B cell (primary cell): ENCODE measurements at regions not wholly inside any gene's neighbourhood (a gene's known extent, or its start where the extent isn't known, plus 50 kb on each side); places are given as distances from the start of the nearest gene placed in this dataset.
"Not testable (repeated sequence)": the region's sequence is repeated elsewhere in the genome, so short reads cannot be mapped to it uniquely, and the experiment has no call there.

Source experiments
- ATAC-seq: fragments of 200-7000 bp; cut with Tn5 transposase; one replicate; pipeline ENCODE4 v1.10.0; 2021; ENCODE audit warnings: low read depth, mild to moderate bottlenecking, moderate number of reproducible peaks, moderate library complexity
- CTCF ChIA-PET: fragments of 350-600 bp; sonication (Branson Sonifier 250); formaldehyde crosslinking; loops from one replicate; lab custom pipeline; 2021; ENCODE audit warnings: antibody characterized with exemption, inconsistent platforms; lab: Charles Lee
- POLR2A ChIA-PET: fragments of 350-600 bp; sonication (Branson Sonifier 250); formaldehyde crosslinking; loops from one replicate; lab custom pipeline; 2021; ENCODE audit warnings: antibody characterized with exemption; lab: Charles Lee
- DNase-seq: peaks from one replicate; pipeline ENCODE4 v3.0.0; 2013
- H2AFZ ChIP-seq: 2 replicates; pipeline ENCODE4 v1.6.1; 2012; ENCODE audit warnings: mild to moderate bottlenecking, low read depth, low read length; ENCODE audit not compliant: insufficient read depth, poor library complexity, severe bottlenecking
- H3K27ac ChIP-seq, 2 donors: 1 replicate in 1 of 2; 2 replicates in 1 of 2; pipeline ENCODE4 v1.5.1; 2012 to 2013; ENCODE audit warnings: low read length in 2 of 2, mild to moderate bottlenecking in 2 of 2, moderate library complexity in 1 of 2
- H3K27me3 ChIP-seq, 4 experiments: fragments of 200-600 bp in 1 of 4; sonication (generic) in 1 of 4; replicated peaks in 1 of 4; 1 replicate in 2 of 4; 2 replicates in 2 of 4; pipeline versions ENCODE4 v1.6.1 to v1.7.0; 2013 to 2016; ENCODE audit warnings: low read length in 3 of 4, mild to moderate bottlenecking in 2 of 4, mixed read lengths in 1 of 4, moderate library complexity in 1 of 4; ENCODE audit not compliant: insufficient read depth in 4 of 4, control insufficient read depth in 3 of 4; ENCODE audit errors: control extremely low read depth in 1 of 4
- H3K36me3 ChIP-seq, 2 experiments: replicated peaks in 1 of 2; 1 replicate in 1 of 2; 2 replicates in 1 of 2; pipeline versions ENCODE4 v1.6.1 to v1.7.1; 2013; ENCODE audit warnings: low read length in 1 of 2; ENCODE audit not compliant: insufficient read depth in 2 of 2, control insufficient read depth in 1 of 2; ENCODE audit errors: control extremely low read depth in 1 of 2, extremely low read depth in 1 of 2
- H3K4me1 ChIP-seq, 2 donors: fragments of 200-600 bp in 1 of 2; sonication (generic) in 1 of 2; 1 replicate in 1 of 2; 2 replicates in 1 of 2; pipeline versions ENCODE4 v1.5.1 to v1.6.1; 2013 to 2017; ENCODE audit warnings: low read length in 2 of 2; ENCODE audit not compliant: control insufficient read depth in 2 of 2, insufficient read depth in 2 of 2
- H3K4me2 ChIP-seq: replicated peaks from 2 replicates; pipeline ENCODE3; 2012; ENCODE audit warnings: mild to moderate bottlenecking, low read depth, low read length; ENCODE audit not compliant: poor library complexity, severe bottlenecking
- H3K4me3 ChIP-seq, 5 experiments: fragments of 200-600 bp in 1 of 5; sonication (generic) in 1 of 5; 1 replicate in 3 of 5; 2 replicates in 2 of 5; pipeline versions ENCODE4 v1.5.1 to v1.7.0; 2011 to 2016; ENCODE audit warnings: low read length in 4 of 5, mild to moderate bottlenecking in 4 of 5, low read depth in 2 of 5, control low read depth in 1 of 5, moderate library complexity in 1 of 5; ENCODE audit not compliant: insufficient read depth in 1 of 5; ENCODE audit errors: control extremely low read depth in 1 of 5, extremely low read depth in 1 of 5
- H3K79me2 ChIP-seq: fragments of 200-600 bp; sonication (generic); one replicate; pipeline ENCODE4 v1.6.0; 2016; ENCODE audit warnings: low read length; ENCODE audit not compliant: control insufficient read depth, insufficient read depth
- H3K9ac ChIP-seq: fragments of 200-600 bp; sonication (generic); 2 replicates; pipeline ENCODE4 v1.6.1; 2017; ENCODE audit warnings: mild to moderate bottlenecking, low read length, moderate library complexity
- H3K9me3 ChIP-seq, 3 donors: one replicate each; pipeline versions ENCODE4 v1.6.1 to v1.7.1; 2013; ENCODE audit warnings: low read length in 2 of 3; ENCODE audit not compliant: control insufficient read depth in 2 of 3, insufficient read depth in 1 of 3; ENCODE audit errors: control extremely low read depth in 1 of 3
- H4K20me1 ChIP-seq: 2 replicates; pipeline ENCODE4 v1.6.0; 2012; ENCODE audit warnings: mild to moderate bottlenecking, low read length; ENCODE audit not compliant: insufficient read depth, control insufficient read depth, poor library complexity, severe bottlenecking
- H3K27ac Mint-ChIP-seq: one replicate; pipeline ENCODE4 v1.8.0; 2021; ENCODE audit warnings: mixed read lengths
- H3K27me3 Mint-ChIP-seq: one replicate; pipeline ENCODE4 v1.8.0; 2021; ENCODE audit warnings: mixed read lengths
- H3K4me1 Mint-ChIP-seq: one replicate; pipeline ENCODE4 v1.8.0; 2021; ENCODE audit warnings: mixed read lengths
- H3K4me3 Mint-ChIP-seq: one replicate; pipeline ENCODE4 v1.8.0; 2021; ENCODE audit warnings: mixed read lengths
- H3K9me3 Mint-ChIP-seq: one replicate; pipeline ENCODE4 v1.8.0; 2022; ENCODE audit warnings: mixed read lengths; ENCODE audit not compliant: insufficient read depth
- EZH2 ChIP-seq: IDR thresholded peaks from 2 replicates; pipeline ENCODE4 v1.6.1; 2012; ENCODE audit warnings: borderline replicate concordance, low read depth, mild to moderate bottlenecking, moderate library complexity, low read length; ENCODE audit not compliant: insufficient read depth, poor library complexity, severe bottlenecking
- whole genome bisulfite sequencing: methylation state at CpG from one replicate; pipeline ENCODE4 v1.1.5; 2013; ENCODE audit warnings: missing lambda C conversion rate; ENCODE audit not compliant: insufficient coverage; 5-methylcytosine and 5-hydroxymethylcytosine counted together
- intact Hi-C: fragments of 100-400 bp; cut with micrococcal nuclease; formaldehyde crosslinking; loops from one replicate; pipeline ENCODE4 v1.10.0; 2022
- TF ChIP-seq, protein P1 (sequence below): fragments of 200-600 bp; IDR thresholded peaks from one replicate; pipeline ENCODE4 v1.8.0; 2022; ENCODE audit warnings: antibody characterized with exemption, mild to moderate bottlenecking

DNA sequence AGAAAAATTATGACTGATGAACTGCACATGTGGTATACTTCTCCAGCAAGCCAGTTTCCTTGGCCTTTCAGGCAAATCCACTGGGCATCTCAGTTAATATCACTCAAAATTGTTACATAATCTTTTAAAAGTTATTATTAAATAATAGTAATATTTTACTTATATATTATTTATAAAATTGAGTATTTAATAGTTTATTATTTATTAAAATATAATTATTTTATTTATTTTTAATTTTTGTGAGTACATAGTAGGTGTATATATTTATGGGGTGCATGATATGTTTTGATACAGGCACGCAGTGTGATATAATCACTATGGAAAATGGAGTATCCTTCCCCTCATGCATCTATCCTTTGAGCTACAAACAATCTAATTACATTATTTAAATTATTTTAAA, 384.1 kb upstream of the LRFN5 start:
- Histone ChIP-seq H3K27me3 (no peaks in the 10 kb centered on the region), H3K4me1 (no peaks in the 10 kb centered on the region), H3K79me2 (no peaks in the 10 kb centered on the region), H4K20me1 (no peaks in the 10 kb centered on the region), H3K27ac (no peak overlapping the region), H3K9me3 (no peaks in the 10 kb centered on the region), H3K4me2 (no peak overlapping the region), H2AFZ (no peak overlapping the region), H3K4me3 (no peak overlapping the region), H3K36me3 (no peaks in the 10 kb centered on the region), H3K9ac (no peak overlapping the region)
- H3K27me3 Mint-ChIP-seq = no peaks in the 10 kb centered on the region
- DNase-seq (no peak), ATAC-seq (no peak)
- H3K4me1 Mint-ChIP-seq = no peaks in the 10 kb centered on the region
- WGBS = no CpG with 5 or more reads among the region's 1 CpG
- no peak overlapping the region for H3K4me3 Mint-ChIP-seq
- POLR2A ChIA-PET = no interaction called here
- intact Hi-C loops = no loop called here
- CTCF ChIA-PET = no interaction called here
- no peak overlapping the region for H3K27ac Mint-ChIP-seq
- H3K9me3 Mint-ChIP-seq = no peaks in the 10 kb centered on the region
- TF ChIP-seq, protein P1, sequence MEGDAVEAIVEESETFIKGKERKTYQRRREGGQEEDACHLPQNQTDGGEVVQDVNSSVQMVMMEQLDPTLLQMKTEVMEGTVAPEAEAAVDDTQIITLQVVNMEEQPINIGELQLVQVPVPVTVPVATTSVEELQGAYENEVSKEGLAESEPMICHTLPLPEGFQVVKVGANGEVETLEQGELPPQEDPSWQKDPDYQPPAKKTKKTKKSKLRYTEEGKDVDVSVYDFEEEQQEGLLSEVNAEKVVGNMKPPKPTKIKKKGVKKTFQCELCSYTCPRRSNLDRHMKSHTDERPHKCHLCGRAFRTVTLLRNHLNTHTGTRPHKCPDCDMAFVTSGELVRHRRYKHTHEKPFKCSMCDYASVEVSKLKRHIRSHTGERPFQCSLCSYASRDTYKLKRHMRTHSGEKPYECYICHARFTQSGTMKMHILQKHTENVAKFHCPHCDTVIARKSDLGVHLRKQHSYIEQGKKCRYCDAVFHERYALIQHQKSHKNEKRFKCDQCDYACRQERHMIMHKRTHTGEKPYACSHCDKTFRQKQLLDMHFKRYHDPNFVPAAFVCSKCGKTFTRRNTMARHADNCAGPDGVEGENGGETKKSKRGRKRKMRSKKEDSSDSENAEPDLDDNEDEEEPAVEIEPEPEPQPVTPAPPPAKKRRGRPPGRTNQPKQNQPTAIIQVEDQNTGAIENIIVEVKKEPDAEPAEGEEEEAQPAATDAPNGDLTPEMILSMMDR = no peak
- TF ChIP-seq EZH2 = no peak

- H4K20me1 ChIP-seq, H3K4me1 Mint-ChIP-seq, H3K4me2 ChIP-seq, H3K4me1 ChIP-seq, H3K4me3 ChIP-seq, CTCF ChIA-PET, H2AFZ ChIP-seq, ATAC-seq, H3K9me3 ChIP-seq, intact Hi-C loops, H3K9ac ChIP-seq, H3K27me3 ChIP-seq, H3K4me3 Mint-ChIP-seq, H3K36me3 ChIP-seq, H3K27ac Mint-ChIP-seq, H3K27ac ChIP-seq, H3K27me3 Mint-ChIP-seq, H3K9me3 Mint-ChIP-seq, DNase-seq, POLR2A ChIA-PET, H3K79me2 ChIP-seq: not testable (repeated sequence)
- WGBS = 94% methylated on average over 20 of the region's 22 CpGs
Measured at GRCh38 chr14:41214978-41215377, 391.7 kb upstream of the LRFN5 start.
